GM18870 (cell line): ENCODE measurements at regions not wholly inside any gene's neighbourhood (a gene's known extent, or its start where the extent isn't known, plus 50 kb on each side); places are given as distances from the start of the nearest gene placed in this dataset.
"Not testable (repeated sequence)": the region's sequence is repeated elsewhere in the genome, so short reads cannot be mapped to it uniquely, and the experiment has no call there.

Experiments used
- ATAC-seq: cut with Tn5 transposase; IDR thresholded peaks from one replicate; pipeline ENCODE4 v1.9.1; 2021; ENCODE audit warnings: moderate library complexity; ENCODE audit not compliant: unreplicated experiment

DNA sequence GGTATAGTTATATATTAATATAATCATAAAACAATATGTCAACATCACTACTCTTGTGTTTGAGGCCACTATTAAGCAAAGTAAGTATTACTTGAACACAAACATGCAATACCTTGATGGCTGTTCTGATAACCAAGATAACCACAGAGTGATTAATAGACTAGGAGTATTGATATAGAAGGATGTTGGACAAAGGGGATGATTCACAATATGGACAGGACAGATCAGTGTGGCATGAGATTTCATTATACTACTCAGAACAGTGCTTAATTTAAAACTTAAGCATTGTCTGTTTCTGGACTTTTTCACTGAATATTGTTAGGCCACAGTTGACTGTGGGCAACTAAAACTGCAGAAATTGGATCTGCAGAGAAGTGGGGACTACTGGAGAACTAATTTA lies 384.2 kb downstream of the SLITRK1 start:
- ATAC-seq, result no peak

DNA sequence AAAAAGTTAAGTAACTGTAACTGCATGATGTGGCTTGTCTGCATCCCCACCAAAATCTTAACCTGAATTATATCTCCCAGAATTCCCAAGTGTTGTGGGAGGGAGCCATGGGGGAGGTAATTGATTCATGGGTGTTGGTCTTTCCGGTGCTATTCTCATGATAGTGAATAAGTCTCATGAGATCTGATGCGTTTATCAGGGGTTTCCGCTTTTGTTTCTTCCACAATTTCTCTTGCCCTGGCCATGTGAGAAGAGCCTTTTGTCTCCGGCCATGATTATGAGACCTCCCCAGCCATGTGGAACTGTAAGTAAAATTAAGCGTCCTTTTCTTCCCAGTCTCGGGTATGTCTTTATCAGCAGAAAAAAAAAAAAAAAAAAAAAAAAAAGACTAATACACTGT lies 385.8 kb downstream of the SLITRK1 start:
- ATAC-seq, result no peak

DNA sequence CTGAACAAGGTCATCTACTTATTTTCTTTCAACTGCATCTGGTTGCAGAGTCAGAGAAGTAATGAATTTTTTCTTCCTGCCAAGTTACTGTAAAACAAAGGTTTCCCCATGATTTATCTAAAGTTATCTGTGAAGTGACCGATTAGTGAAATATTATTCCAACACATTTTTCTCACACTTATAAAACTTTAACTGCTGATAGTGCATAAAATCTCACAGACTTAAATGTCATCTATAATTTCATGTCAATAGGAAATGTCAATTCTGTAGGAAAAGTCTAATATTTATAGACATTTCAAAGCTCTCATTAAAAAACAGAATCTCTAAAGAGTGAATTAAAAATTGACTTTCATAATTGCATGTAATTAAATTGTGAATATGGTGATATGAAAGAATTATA lies 397.2 kb downstream of the SLITRK1 start:
- ATAC-seq, result no peak

DNA sequence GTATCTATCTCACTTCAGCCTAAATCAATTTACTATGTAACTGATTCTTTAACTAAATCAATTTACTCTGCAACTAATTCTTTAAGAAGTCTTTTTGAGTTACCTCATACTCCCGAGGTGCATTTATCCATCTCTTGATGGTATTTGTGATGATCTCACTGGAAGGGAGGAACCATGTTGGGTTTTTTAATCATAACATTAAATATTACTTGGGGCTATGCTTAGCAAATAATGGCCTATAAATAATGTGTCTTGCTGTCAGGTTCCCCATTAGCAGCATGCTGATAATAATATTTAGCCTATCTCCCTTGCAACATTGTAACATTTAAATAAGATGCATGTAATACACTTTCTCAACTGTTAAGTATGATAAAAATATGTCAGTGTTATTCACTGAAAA lies 411.3 kb downstream of the SLITRK1 start:
- ATAC-seq, result no peak

DNA sequence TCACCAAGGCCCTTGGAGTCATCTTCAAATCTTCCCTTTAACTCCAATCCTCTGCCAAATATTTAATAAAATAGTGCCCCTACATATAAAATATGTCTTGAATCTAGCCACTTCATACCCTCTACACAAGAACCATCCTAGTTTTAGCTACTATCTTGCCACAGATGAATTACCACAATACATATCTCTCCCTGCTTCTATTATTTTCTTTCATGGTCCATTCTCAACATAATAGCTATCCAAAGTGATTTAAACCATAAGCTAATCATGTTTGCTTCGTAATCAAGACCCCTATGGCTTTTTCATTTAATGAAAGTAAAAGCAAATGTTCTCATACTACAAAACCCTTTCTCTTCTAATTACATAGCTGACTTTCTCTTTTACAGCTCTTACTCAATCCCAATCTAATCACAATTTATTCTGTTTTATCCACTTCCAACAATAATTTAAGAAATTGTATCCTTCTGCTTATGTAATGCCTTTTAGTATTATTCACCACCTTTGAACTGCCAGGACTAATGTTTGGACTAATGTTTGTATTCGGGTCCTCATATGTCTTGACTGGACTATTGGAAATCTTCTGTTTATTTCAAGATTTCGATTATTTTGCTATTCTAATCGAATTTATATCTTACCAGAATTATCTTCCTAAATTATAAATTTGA lies 412.0 kb downstream of the SLITRK1 start:
- ATAC-seq, result no peak

DNA sequence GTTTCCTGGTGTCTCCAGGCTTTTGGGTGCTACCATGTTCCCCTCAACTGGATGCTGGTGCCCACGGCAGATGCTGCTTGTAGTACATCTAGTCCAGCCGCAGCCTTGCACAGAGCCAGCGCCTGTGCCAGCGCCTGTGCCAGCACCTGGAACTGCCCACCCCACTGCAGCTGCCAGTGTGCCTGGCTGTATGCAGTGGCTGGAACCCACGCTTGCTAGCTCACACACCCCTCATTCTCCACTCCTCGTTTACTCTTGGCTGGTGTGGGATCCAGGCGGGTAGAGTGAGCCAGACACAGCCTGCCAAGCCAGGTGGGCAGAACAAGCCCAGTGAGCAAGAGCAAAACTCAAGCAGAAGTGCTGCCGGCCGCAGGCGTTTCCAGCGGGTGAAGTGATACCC lies 428.6 kb downstream of the SLITRK1 start:
- ATAC-seq, result no peak

DNA sequence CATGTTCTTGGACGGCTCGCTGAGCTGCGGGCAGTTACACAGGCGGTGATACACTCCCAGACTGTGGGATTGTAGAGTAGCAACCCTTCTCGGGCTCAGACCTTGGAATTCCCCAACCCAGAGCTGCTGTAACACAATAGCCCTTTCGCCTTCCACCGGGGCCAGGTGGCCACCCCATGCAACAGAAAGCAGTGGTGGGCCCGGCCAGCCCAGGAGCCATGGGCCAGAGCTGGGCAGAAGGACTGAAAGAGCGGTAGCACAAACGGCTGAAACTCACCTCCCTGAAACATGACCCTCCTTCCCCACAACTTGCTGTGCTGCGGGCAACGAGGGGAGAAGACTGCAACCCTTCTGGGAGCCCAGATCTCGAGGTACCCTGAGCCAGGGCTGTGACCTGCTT lies 429.0 kb downstream of the SLITRK1 start:
- no peak for ATAC-seq

DNA sequence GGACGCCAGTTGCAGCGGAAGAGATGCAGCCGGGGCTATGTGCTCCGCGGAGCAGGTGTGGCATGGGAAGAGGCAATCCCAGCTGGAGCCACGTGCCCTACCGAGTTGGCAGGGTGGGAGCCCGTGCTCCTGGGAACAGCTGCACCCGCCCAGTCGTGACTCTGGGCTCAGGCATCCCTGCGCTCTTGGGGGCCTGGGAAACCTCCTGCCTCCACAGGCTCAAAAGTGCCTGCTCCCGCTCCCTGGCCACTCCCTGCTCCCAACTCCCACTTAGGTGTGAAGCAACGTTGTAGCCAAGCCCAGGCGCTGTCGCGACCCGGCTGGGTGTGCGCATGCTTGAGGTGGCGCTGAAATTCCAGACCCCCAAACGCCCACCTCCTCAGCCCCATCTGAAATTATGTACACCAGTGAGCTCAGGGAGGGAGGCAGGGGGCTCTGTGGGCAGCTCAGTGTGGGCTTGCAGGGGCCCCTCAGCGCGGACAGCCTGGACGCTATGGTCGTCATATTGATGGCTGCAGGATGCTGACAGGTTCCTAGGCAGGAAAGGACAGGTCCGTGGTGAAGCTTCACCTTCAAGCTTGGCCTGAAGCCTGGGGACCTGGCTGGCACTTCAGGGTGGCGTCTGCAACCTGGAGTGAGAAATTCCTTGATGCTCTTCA lies 429.9 kb downstream of the SLITRK1 start:
- no peak for ATAC-seq

DNA sequence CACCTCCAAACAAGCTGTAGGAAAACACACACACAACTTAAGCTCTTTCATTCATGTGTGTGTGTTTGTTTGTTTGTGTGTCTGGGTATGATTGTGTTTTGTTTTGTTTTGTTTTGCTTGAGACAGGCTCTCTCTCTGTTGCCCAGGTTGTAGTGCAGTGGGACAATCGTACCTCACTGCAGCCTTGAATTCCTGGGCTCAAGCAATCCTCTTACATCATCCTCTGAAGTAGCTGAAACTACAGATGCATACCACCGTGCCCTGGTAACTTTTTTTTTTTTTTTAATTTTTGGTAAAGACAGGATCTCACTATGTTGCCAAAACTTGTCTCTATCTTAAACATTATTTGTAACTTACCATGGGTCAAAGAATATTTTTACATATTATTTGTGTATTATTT lies 431.7 kb downstream of the SLITRK1 start:
- ATAC-seq, result no peak

DNA sequence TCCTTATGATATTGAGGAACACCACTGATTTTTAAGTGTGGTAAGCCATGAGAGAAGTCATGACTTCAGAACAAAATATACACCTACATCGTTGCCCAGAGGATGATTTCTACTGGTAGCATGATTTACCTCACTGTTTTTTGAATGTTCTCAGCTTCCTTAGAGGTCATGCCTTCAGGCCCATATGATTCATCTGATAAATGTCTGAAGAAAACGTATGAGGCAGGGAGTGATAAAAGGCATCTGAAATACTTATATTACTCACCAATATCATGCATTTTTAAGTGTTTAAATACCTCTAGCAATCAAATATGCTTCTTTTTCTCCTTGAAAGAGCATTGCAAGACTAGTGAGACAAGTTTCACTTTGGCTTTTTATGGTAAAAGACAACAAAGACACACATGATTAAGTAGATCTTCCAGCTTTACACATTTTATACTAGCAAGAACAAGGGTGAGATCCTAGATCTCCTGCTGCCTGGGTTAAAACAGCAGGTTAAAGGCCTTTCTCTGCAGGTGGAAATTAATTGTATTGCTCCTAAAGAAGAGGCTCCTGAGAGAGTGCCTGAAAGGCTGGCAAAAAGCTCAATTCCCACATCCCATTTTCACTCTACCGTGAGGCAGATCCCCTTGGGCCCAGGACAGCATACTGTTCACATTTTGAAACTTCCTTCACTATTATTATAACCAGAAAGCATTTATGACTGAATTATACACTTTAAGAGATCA lies 432.4 kb downstream of the SLITRK1 start:
- no peak for ATAC-seq

DNA sequence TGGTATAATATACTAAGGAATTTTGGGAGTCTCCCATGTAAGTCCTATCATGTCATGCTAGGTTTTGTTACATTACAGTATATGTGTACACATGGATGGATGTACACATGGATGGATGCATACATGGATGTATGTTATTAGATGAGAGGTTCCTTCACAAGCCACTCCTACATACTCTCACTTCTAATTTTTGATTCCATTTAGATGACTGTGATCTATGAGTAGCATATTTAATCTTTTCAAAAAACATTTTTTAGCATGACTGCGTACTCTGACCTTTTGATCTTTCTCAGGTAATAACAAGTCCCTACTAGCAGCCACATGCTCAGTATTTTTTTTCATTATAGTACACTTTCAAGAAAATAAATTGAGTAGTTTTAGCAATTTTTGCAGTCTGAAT lies 441.8 kb downstream of the SLITRK1 start:
- no peak for ATAC-seq

DNA sequence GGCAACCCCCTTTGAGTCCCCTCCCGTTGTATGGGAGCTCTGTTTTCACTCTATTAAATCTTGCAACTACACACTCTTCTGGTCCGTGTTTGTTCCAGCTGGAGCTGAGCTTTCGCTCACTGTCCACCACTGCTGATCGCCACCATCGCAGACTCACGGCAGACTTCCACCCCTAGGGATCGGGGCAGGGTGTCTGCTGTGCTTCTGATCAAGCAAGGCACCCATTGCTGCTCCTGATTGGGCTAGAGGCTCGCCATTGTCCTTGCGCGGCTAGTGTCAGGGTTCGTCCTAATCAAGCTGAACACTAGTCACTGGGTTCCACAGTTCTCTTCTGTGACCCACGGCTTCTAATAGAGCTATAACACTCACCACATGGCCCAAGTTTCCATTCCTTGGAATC lies 442.8 kb downstream of the SLITRK1 start:
- ATAC-seq, result not testable (repeated sequence)

DNA sequence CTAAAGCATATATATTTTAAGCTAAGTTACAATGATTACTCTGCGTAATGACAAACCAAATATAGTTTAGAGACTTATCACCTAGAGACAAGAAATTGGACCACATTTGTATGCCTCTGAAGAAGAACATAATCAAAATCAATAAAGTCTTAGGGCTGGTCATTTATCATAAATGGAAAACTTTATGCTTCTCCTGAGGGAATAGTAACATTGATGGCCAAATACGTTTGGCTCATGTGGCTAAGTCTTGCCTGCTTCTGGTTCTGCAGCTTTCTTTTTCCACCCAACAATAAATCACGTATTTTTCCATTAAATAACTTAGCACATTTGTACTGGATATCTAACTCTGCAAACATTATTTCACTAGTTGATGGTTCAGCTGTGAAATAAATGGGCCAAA lies 458.4 kb downstream of the SLITRK1 start:
- no peak for ATAC-seq

DNA sequence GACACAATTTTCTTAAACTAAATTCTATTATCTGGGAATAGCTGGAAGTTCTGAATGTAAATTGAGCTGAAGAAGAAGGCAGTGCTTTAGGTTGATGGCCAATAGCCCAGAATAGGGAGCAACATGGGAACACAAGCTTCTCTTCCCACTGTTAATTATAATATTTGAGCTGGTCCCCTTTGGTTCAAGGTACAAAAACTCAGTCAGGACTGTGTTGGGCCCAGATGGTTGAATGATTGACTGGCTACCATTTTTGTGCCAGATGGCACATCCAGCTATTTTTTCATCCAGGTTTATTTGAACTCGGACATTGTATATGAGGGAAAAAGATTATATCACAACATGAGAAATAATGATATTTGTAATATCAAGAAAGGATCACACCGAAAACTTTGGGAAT lies 458.9 kb downstream of the SLITRK1 start:
- no peak for ATAC-seq

DNA sequence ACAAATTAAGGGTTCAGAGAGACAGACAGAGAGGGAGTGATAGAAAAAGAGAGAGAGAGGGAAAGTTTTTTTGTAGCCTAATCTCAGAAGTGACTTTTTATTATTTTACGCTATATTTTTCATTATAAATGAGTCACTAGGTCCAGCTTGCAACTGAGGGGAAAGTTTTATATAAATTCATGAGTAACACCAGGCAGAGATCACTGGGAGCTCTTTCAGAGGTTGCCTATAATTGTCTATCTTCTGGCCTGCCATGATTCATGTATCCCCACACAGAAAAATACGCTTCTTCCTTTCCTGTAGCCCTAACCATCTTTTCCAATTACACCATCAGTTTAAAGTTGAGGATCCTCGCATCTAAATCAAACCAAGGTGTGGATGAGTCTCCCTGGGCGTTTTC lies 467.9 kb downstream of the SLITRK1 start:
- no peak for ATAC-seq

DNA sequence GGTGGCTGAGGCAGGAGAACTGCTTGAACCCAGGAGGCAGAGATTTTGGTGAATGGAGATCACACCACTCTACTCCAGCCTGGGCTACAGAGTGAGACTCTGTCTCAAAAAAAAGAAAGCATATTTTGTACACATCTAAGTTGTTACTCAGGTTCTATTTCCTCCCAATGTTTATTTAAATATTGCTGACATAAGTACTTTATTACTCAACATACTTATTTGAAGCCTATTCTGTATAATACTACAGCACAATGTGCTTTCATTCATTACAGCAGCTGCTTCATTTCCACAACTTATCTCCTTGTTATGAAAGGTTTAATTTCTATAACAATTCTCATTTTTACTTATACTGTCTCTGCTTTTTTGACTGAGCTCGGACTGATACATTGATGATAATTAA lies 495.7 kb downstream of the SLITRK1 start:
- ATAC-seq, result no peak

DNA sequence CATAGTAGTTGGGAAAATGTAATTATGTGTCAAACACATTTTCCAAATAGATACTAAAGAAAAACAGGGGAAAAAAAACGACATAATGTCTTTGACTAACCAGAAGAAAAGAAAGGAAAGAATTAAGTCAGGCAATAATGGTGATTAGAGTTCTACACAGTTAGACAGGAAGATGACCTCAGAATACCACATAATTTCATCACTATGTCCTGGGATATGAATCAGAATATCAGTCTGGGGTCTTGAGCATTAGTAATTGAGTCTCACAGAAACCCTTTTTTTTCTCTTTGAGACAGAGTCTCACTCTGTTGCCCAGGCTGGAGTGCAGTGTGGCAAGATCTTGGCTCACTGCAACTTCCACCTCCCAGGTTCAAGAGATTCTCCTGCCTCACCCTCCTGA lies 503.4 kb downstream of the SLITRK1 start:
- ATAC-seq, result no peak

DNA sequence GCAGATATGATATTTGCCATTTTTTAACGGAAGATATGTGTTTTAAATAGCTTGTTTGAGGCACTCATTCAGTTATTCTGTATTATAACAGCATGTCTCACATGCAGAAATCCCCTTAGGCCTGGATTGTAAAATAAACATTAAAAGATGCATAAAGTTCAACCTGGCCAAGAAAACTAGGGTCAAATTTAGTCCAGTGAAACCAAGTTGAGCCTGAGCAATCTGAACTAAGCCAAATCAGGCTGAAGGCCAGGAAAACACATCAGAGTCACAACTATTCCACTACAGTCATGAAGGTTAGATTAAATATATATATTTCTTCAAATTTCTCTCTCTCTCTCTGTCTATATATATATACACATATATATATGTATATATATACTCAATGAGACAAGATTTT lies 504.8 kb downstream of the SLITRK1 start:
- no peak for ATAC-seq

DNA sequence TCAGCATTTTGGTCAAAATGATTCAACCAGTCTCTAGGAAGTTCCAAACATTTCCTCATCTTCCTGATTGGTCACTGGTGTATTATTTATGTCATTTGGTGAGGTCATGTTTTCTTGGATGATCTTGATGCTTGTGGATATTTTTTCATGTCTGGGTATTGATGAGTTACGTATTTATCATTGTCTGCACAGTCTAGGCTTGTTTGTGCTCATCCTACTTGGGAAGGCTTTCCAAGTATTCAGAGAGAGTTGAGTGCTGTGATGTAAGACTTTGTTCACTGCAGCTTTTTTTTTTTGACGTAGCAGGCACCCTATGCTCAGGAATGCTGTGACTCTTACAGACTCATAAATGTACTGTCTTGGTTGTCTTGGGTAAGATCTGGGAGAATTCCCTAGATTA lies 509.5 kb downstream of the SLITRK1 start:
- ATAC-seq, result no peak

DNA sequence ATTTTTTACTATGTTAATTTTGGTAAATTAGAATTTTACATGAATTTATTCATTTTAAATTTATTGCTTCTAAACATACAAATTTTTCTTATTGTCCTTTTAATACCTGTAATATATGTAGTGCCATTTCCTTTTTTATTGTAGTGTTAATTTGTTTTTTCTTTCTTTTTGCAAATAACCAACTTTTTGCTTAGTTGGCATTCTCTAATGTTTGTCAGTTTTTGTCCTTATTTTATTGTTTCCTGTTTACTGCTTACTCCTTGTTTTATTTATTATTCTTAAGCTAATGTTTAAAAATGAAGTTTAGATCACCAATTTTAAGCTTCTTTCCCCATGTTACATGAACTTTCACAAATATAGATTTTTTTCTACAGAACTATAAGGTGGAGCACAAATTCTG lies 516.6 kb downstream of the SLITRK1 start:
- no peak for ATAC-seq

DNA sequence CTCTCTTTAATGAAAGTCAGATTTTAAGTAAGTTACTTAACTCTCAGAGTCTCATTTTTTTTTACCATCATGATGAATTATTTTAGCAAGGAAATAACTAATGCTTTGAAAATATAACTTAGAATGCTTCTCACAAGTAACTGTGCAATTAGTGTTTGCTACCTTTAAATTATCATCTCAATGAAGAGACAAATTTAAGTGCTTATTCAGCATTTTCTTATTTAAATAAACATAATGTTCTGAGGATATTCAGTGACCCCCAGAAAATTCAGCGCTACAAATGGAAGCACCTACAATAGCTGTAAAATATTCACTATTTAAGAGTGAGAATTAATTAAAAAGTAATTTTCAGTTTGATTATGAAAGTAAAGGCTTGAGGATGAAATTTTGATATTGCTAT lies 527.2 kb downstream of the SLITRK1 start:
- no peak for ATAC-seq

DNA sequence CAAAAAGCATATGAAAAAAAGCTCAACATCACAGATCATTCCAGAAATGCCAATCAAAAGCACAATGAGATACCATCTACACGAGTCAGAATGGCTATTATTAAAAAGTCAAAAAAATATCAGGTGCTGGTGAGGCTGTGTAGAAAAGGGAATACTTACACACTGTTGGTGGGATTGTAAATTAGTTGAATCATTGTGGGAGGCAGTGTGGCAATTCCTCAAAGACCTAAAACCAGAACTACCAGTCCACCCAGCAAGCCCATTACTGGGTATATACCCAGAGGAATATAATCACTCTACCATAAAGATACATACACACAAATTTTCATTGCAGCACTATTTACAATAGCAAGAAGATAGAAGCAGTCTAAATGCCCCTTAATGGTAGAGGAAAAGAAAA lies 529.9 kb downstream of the SLITRK1 start:
- no peak for ATAC-seq
